ENCODE measurements at regions not wholly inside any gene's neighbourhood (a gene's known extent, or its start where the extent isn't known, plus 50 kb on each side); places are given as distances from the start of the nearest gene placed in this dataset.

- TF ChIP-seq CTCF (IDR thresholded peaks at IDR 0.05) (no peak), POLR2A (IDR thresholded peaks at IDR 0.05) (no peak)
Observed at GRCh38 chr6:126923807-126924206, 194.7 kb upstream of the RSPO3 start.

All from body of pancreas (tissue), 4 donors.